Spleen (tissue), 7 donors: ENCODE measurements at regions not wholly inside any gene's neighbourhood (a gene's known extent, or its start where the extent isn't known, plus 50 kb on each side); places are given as distances from the start of the nearest gene placed in this dataset.

Source experiments
- CTCF ChIP-seq, 11 experiments: fragments of 200-600 bp in 7 of 11; fragments of 450-650 bp in 4 of 11; sonication (generic) in 4 of 11; IDR thresholded peaks in 8 of 11; conservative IDR thresholded peaks in 3 of 11; 1 replicate in 7 of 11; 2 replicates in 4 of 11; pipeline versions ENCODE4 v1.4.0 to v1.8.0; 2016 to 2021; ENCODE audit warnings: antibody characterized with exemption in 11 of 11, inconsistent platforms in 4 of 11, mild to moderate bottlenecking in 1 of 11
- POLR2A ChIP-seq, 3 donors: fragments of 450-650 bp; IDR thresholded peaks; one replicate each; pipeline ENCODE4 v1.5.1; 2017; ENCODE audit warnings: antibody characterized with exemption in 3 of 3, mild to moderate bottlenecking in 1 of 3
- POLR2AphosphoS5 ChIP-seq, 3 donors: sonication (generic); formaldehyde crosslinking; IDR thresholded peaks; one replicate each; pipeline ENCODE4 v1.5.1; 2017; ENCODE audit warnings: antibody characterized with exemption in 3 of 3
- donor health status: DM: no; HTN: no; CAD: no; lungs with moderate emphysema.
- donor health status: DM: no; HTN: no; CAD: no.
- donor health status: DM: no; HTN: no; CAD: no.

- TF ChIP-seq CTCF (IDR thresholded peaks at IDR 0.05 in 8 of 11, conservative IDR thresholded peaks at IDR 0.05 in 3 of 11): no peak
- no peak for TF ChIP-seq POLR2AphosphoS5 (IDR thresholded peaks at IDR 0.05)
- TF ChIP-seq POLR2A (IDR thresholded peaks at IDR 0.05): no peak
These were observed 197.5 kb upstream of the COL3A1 start for GRCh38 chr2:188776634-188777033.
